ENCODE measurements at regions not wholly inside any gene's neighbourhood (a gene's known extent, or its start where the extent isn't known, plus 50 kb on each side); places are given as distances from the start of the nearest gene placed in this dataset.
A peak's percentile ranks its signal among the peaks of the same experiment; 100 is the strongest.

DNA sequence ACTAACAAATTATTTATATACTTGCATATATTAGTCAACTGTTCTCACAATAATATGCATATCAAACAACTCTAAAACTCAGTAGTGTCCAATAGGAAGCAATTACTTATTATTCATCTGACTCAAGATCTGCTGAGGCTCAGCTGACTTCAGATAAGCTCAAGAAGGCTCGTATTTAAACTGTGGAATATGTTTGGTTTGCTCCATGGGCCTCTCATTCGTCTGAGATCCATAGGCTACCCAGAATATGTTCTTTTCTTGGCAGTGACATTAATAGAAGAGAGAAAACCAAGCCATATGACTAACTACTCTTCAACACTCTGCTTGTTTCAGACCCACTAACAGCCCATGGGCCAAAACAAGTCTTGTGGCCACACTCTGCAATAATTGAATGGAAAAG is 107.7 kb upstream of the MAP2 start:
- DNase-seq, result no peak

DNA sequence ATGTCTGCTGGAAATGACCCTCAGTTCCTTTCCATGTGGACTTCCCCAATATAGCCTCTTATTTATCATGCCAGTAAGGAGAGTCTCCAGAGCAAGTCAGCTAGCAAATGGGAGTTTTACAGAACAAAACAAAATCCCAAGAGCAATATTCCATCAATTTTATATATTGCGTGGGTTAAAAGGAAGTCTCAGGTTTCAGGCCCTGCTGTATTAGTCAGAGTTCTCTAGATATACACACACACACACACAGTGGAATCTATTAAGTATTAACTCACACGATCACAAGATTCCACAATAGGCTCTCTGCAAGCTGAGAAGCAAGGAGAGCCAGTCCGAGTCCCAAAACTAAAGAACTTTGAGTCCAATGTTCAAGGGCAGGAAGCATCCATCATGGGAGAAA is 102.8 kb upstream of the MAP2 start:
- no peak for DNase-seq

DNA sequence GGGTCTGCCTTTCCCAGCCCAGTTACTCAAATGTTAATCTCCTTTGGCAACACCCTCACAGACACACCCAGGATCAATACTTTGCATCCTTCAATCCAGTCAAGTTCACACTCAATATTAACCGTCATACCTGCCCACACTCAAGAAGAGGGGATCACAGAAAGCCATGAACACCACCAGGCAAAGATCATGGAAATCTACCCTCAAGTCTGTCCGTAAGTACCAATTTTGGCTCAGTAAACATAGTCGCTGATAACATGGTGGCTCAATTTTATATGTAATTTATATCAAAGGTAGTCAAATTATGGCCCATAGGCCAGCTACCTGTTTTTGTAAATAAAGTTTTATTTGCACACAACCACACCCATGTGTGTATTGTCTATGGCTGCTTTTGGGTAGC is 102.3 kb upstream of the MAP2 start:
- no peak for DNase-seq

DNA sequence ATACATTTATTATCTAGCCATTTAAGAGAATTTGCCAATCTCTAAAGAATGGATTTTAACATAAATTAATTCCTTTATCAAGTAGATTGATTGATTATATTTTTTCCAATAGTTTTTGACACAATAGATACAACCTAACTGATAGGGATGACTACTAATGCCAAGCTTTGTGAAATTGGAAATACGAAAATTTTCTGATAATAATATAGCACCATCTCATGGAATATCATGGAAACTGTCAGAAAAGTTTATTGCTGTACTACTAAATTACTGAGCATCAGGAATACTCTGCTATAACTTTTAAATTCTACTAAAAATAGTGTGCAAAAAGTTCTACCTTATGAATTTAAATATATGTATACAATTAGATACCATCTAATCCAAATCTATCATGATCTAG is 101.8 kb upstream of the MAP2 start:
- DNase-seq, result no peak

DNA sequence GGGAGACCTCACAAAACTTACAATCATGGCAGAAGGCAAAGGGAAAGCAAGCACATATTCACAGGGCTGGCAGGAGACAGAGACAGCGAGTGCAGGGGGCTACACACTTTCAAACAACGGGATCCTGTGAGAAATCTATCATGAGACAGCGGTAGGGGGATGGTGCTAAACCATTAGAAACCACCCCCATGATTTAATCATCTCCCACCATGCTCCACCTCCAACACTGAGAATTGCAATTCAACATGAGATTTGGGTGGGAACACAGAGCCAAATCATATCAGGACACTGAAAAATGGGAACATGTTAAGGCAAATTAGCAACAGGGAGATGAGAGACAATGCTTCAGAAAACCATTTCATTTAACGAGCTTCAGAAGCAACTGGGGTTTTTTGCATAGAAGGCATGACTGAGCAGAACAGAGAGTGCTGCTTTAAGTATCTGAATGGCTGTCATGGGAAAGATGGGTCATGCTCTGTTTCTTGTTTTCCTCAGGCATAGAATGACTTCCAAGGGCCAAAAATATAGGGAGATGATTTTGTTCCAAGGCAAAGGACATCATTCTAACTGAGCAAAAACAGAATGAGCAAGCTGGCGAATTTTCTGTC is 100.8 kb upstream of the MAP2 start:
- no peak for DNase-seq

DNA sequence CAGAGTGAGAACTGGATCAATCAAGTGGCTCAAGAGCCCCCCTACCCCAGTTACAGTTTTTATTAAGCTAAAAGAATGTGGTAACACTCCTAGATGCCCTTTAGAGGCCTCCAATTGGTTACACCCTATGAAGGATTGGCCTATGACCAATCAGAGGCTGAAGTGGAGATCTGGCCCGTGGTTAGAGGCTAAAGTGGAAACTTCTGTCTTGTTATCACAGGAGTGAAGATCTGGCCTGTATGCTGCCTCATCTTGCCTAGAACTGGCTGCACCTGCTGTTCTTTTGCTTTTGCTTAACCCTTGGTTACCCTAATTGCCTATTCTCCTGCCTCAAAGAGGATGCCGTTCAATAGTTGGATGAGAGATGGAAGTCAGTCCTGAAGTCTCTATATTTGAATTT is 100.1 kb upstream of the MAP2 start:
- no peak for DNase-seq

DNA sequence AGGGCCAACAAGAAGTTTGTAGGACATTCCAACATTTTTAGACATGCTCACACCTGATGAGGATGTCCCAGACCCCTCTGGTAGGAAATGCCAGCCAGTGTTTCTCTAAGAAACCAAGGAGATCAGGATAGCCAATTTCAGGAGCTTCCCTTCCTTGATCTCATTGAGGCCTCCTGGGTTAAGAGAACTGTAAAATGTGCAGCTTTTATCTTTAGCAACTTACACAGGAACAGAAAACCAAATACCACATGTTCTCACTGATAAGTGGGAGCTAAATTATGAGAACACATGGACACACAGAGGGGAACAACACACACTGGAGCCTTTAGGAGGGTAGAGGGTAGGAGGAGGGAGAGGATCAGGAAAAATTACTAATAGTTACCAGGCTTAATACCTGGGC is 99.6 kb upstream of the MAP2 start:
- no peak for DNase-seq

DNA sequence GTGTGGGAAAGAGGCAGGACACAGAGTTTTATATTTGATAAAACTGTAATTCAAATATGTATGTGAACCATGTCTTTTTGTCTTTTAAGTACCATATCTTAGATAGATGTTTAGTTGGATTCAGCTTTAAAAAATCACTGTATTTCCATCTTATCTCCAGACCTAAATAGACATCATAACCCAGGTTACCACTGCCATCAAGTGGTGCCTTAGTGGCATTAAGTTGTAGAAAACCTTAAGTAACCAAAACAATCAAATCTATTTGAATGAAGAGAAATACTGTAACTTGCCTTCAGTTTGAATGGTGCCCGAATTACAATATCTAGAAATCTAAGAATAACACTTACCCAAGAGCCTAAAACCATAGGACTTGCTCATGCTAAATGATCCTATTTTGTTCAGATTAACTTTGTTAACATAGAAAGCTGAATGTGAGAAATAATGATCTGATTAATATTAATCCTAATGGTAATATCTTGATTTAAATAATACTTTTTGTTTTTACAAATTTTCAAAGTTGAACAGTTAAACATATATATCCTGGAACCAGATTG is 92.5 kb upstream of the MAP2 start:
- DNase-seq, result no peak

DNA sequence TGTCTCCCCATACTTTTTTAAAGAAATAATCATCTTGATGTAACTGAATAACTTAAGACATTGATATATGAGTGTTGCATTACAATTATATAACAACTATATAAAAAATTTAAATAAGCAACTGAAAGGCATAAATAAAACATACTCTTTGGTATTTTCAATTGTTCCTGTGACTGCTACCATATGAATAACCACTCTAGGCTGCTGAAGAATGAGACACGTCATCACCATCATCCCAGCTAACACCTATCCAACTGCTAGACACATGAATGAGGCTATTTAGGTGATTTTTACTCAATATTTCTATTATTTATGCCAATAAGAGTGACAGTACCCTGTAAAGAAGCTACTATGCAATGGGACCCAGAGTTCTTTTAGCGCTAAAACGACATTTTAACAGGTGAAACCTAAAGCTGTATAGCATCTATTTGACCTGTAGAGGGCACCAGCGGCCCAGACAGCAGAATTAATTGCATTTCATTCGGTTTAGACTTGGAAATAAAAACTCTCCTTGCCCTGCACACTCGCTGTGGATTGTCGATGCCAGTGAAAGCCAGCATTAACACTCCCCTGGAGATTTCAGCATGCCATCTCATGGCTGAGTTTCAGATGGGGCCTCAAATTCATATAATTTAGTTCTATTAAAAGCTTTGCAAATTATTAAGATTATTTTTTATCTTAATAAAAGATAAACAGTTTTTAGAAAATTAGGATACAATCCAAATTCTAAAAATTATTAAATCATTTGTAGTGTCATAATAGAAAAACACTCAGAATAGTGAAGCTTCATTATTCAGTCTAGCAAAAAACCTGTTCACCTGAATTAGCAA is 89.4 kb upstream of the MAP2 start:
- peak; percentile 46 for DNase-seq

DNA sequence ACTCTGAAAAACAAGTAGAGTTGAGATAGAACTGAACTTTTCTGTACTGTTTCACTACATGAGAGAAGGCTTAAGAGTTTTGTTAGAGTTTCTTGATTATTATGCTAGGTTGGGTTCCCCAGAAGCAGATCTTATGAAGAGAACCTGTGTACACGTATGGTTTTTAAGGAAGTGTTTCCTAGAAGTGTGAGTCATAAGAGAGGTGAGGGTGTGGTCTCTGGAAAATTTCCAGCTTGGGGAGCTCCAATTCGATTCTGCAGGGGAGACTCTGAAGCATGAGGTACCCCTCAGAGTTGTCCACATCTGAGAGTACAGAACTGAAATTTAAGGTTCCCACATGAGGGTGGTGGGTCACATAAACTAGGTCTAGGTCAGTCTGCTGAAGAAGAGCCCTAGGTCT is 83.3 kb upstream of the MAP2 start:
- no peak for DNase-seq

DNA sequence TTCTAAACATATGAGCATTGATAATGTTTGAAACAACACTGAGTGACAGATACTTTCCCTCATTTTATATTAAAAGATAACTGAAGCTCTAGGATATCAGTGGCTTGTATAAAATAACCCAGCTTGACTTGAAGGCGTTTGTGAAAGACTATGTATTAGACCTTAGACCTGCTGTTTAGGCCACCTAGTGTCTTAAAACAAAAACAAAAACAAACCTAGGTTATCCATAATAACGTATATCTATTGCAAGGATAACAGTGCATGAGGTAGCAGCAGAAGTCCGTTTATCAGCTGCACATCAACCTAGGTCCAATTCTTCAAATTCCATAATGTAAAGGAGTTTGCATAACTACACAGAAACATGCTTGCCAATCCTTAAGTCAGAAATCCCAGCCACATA is 79.5 kb upstream of the MAP2 start:
- no peak for DNase-seq

DNA sequence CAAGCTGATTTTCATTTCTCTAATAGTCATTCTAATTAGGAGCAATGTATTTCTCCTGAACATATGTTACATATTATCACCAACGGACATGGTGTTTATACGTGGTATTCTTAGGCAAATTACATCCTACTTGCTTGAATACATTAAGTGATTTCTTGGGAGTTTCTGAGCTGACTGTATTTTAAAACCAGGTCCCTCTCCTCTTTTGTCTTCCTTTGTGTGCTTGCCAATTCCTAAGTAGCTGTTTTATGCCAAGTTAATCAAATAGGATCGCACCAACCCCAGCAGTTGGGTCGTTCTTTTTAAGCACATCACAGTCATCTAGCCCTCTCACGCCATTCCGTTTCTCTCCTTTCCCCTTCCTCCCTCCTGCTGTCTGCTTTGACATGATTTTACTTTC is 75.4 kb upstream of the MAP2 start:
- DNase-seq, result no peak

DNA sequence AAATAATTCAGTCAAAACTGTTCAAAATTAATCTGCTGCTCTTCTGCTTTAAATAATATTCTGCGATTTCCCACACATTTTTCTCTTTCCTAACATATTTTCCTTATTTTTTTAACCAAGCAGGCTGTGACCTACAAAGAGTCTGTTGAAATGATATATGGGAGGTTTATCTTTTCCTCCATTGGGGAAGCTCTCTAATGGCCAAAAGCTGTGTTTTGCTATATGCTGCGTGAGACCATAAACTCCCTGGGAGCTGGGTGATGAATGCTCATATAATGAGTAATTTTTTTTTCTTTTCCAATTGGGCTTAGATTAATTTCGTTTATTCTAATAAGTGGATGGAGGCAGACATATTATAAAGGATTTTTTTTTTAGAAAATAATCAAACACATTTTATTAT is 72.2 kb upstream of the MAP2 start:
- no peak for DNase-seq

DNA sequence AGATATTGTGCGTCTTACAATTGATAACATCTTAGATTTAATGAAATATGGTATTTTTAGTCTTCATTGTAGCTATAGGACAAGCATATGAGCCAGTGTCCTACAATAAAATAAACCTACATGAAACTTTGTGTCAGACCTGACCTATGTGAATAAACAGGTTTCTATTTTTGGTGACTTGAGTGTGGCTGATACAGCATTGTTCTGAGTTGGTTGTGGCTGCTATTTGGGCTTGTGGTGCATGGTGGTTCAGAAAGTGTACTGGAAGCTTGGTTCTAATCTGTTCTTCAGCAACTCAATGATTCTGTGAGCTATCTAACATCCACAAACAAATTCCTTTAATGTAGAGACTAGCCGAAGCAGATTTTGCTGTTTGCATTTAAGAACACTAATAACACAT is 64.9 kb upstream of the MAP2 start:
- no peak for DNase-seq

DNA sequence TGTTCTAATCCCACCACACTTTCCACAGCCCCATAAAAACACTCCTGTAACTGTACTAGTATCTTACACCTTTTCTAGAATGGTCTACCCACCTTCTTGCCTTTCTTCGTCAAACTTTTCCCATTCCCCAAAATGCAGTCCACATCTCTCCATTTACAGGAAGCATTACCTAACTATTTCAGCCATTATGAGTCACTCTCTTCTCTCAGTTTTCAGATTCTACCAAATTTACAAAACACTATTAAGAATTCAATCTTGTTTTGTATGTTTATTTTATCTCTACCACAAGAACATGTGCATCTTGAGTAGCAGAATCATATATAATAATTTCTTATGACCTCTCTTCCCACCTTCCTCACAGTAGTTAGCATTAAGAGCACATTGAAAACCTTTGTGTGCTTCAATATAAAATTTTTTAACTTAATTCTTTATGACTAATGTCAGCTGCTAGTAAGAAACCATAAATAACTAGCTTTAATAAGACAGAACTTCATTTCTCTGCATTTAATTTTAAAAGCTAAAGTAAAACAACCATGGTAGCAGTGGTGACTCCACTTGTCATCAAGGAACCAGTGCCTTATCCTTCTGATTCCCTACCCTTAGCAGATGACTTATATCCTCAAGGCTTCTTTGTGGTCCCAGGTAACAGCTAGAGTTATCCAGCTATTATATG is 56.6 kb upstream of the MAP2 start:
- no peak for DNase-seq

DNA sequence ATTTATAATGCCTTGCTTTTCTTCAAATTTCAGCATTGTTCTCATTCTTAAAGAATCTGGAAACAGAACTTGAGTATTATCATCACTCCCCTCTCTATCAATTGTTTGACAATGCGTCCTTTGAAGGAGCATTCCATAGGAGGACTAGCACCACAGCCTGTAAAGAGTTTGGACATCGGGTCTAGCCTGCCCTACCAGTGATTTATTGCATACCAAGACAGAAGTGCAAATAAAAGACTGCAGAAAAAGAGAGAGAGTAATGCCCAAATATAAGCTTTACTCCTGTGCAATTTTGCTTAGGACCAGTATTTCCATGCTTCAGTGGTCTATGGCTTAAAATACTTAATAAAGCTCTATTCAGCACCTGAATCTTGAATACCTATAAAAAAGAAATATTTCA is 55.4 kb upstream of the MAP2 start:
- DNase-seq, result no peak

DNA sequence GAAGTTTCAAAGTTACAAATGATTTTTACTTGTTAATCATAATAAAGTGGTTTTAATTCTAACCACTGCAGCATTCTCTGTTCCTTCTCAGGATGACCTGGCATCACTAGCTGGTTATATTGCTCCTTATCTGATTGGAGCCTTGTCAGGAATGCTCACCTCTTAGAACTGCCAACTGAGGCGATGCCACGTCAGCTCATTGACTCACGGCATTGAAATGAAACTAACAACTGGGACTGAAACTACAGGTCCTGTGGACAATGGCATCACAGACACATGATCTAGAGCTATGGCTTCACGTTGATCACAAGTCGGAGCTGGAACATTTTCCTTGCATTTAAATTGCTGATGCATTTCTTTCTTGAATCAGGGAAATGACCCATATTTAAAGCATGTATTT is 54.9 kb upstream of the MAP2 start:
- DNase-seq, result no peak

DNA sequence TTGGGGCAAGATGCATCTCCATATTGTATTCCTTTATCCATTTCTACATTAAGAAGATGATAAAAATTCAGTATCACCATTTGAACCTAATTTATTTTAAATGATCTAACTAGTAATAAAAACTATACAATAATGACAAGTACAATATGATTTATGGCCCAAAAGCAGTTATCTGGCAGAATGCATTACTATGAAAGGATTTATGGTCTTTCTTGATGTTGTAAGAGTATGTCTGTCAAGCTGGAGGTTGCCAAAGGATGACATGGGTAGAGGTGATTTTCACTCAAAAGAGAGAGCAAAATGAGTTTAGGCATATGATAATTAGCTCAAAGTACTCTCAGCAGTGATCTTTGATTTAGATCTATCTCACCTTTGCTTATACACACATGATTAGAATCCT is 54.2 kb upstream of the MAP2 start:
- no peak for DNase-seq

DNA sequence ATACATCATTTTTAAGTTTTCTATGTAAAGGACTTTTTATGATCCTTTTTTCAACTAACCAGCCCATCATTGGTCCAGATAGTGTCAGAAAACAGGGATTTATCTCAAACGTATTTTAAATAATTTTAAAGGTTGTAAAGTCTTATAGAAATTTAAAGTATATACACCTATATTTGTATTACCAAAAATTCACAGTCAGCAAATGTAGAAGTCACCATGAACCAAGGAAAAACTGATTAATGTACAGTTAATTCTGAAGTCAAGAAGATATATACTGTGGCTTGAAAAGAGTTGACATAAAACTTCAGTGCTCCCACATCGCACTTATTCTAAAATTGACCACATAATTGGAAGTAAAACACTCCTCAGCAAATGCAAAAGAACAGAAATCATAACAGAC is 52.4 kb upstream of the MAP2 start:
- no peak for DNase-seq
